Mucosa of gallbladder (tissue), 1 donor: ENCODE measurements at regions not wholly inside any gene's neighbourhood (a gene's known extent, or its start where the extent isn't known, plus 50 kb on each side); places are given as distances from the start of the nearest gene placed in this dataset.
A peak's percentile ranks its signal among the peaks of the same experiment; 100 is the strongest.

ENCODE experiments used
- DNase-seq: peaks from one replicate; pipeline ENCODE4 v3.0.0-alpha.2; 2020; ENCODE audit warnings: low spot score
- donor health status: DM: no; HTN: no; CAD: no.

DNA sequence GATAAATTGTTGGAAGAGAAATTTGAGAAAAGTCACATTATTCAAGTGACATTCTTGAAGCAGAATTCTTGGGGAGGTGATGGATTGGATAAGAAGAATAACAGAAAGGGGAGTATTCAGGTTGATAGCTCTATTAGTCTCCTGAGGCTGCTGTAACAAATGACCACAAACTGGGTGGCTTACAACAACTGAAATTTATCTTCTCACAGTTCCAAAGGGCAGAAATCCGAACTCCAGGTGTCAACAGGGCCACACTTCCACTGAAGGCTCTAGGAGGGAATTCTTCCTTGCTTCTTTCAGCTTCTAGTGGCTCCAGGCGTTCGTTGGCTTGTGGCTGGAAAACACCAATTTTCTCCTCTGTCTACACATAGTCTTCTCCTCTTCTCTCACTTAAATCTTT lies 99.8 kb downstream of the TES start:
- DNase-seq, result no peak

DNA sequence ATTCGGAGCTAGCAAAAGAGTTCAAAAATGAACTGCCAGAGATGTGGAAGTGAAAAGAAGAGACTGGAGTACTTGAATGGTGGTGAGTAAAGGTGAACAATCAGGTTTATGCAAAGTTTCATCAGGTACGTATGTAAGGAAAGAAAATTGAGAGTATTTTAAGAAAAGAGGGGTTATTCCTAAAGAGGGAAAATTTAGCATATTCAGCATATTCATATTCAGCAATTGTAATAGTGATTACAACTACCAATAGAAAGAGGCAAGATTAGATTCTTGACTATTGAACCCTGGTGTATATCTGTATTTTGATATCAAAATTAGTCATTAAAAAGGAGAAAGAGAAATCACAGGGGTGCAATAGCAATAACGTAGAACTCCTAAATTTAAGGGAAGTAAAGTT lies 100.9 kb downstream of the TES start:
- DNase-seq, result no peak

GRCh38 chr7:116311816-116312471 lies 101.6 kb downstream of the TES start:
- DNase-seq, result no peak

DNA sequence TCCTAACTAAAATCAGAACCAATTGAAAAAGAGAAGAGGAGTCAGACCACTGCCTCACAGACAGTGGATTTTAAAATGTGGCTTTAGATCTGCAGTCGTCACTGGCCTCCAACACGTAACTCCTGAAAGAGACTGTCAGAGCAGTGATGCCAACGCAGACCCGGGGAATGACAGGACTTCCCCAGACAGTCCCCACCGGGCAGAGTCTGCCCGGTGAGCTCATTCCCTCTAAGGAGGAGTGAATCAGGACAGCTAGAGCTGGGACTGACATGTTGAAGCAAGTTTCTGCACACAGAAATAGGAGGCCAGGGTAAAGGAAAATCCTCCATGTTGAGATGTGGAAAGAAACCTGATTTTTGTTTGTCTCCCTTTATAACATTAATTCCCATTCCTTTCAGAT lies 105.0 kb downstream of the TES start:
- DNase-seq, result no peak

DNA sequence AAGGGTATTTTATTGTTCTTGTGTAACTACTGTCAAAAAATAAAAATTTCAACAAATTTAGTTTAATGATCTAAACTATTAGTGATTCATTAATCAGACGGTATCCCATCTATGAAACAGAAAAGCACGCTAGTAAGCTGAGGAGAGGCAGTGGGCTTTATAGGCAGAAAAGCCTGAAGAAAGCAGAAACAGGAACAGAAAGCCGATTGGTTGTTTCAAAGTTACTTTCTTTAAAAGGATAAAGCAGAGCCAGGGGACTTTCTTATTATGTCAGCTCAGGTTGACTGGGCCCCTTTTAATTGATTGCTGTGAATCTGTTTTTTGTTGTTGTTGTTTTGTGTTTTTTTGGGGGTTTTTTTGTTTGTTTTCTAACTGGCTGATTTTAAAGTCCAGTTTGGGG lies 105.5 kb downstream of the TES start:
- DNase-seq, result no peak

GRCh38 chr7:116316838-116317628 lies 106.7 kb downstream of the TES start:
- DNase-seq, result peak; percentile 57

GRCh38 chr7:116317907-116318306 lies 107.6 kb downstream of the TES start:
- DNase-seq, result no peak

- DNase-seq, result no peak
Observed at GRCh38 chr7:116322541-116322940, 112.2 kb downstream of the TES start.

DNA sequence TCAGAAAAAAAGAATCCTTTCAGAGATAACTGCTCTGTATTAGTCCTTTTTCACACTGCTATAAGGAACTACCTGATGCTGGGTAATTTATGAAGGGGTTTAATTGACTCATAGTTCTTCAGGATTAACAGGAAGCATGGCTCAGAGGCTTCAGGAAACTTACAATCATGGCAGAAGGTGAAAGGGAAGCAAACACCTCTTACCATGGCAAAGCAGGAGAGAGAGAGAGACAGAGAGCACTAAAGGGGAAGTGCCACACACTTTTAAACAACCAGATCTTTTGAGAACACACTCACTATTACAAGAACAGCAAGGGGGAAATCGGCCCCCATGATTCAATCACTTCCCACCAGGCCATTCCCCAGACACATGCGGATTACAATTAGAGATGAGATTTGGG lies 114.2 kb downstream of the TES start:
- no peak for DNase-seq

- no peak for DNase-seq
Observed at GRCh38 chr7:116325517-116325916, 115.2 kb downstream of the TES start.

DNA sequence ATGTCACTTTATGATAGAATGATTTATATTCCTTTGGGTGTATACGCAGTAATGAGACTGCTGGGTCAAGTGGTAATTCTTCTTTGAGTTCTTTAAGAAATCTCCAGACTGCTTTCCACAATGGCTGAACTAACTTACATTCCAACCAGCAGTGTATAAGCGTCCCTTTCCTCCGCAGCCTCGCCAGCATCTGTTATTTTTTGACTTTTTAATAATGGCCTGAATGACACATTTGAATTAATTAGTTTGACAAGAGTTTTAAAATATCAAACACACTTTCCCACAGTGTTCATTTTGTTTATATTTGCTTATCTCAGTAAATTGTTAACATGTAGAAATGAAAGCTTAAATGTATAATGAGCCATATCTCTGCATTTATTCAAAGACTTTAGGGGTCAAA lies 116.8 kb downstream of the TES start:
- DNase-seq, result no peak

DNA sequence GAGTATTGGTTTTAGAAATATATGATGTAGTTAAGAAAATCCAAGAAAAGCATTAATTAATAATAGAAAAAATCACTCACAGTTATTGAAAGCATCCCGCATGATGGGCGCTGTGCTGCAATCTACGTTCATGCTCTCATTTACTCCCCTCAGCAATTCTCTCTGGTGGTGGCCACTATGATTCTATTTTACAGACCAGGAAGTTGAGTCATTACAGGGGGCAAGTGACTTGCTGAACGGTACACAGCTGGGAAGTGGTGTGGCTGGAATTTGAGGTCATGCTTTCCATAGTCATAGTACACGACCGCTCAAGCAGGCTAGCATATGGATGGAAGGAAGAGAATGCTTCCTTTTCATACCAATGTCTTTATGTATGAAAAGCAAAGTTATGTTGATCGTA lies 117.4 kb downstream of the TES start:
- no peak for DNase-seq

DNA sequence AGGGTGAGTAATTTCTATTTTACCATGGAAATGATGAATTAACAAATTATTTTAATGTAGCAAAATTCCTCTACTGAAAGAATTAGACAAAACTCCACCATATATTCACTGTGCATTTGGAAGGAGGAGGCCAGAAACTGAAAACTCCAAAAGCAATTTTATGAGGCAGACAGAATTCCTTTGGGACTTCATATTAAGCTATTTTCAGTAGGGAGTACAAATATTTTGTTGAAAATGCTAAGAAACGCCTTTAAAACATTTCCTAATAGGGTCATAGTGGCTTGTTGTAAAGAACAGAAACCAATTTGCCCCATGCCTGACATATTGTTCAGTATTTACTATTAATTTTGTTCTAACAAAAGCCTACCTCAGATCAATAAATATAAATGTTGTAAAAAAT lies 117.8 kb downstream of the TES start:
- DNase-seq, result no peak

- DNase-seq, result no peak
Observed at GRCh38 chr7:116329686-116330503, 119.6 kb downstream of the TES start.

DNA sequence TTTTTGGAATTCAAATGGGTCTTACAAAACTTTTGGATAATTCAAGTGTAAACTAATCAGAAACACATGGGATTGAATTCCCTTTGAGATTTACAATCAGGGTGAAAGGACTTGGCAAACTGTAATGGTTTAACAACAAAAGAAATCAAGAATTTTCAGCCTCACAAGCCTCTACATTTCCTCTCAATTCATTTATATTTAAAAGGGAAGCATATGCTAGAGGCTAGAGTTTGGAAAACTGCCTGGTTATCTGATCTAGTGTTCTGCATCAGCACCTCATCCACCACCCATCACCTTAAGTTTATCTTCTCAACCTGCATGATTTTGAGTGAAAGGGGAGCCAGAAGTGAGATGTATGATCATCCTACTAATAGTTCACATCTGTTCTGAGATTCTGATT lies 120.7 kb downstream of the TES start:
- DNase-seq, result no peak

GRCh38 chr7:116332766-116333165 lies 122.4 kb downstream of the TES start:
- DNase-seq, result no peak

GRCh38 chr7:116334555-116334954 lies 124.2 kb downstream of the TES start:
- DNase-seq, result no peak

DNA sequence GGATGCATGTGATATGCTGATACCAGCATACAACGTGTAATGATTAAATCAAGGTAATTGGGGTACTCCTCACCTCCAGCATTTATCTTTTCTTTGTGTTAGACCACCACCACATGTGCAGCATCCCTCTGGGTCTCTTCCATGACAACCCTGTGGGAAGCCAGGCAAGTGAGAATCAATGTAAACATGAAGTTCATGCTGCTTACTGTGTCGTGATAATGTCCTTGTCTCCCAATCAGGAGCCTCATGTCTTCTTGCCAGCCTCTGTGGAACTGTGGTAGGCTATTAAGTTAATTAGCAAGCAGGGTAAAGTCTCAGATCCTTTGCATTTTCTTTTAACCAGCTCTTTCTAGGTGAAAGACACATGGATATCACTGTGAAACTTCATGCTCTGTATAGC lies 126.7 kb downstream of the TES start:
- no peak for DNase-seq

- DNase-seq, result no peak
Observed at GRCh38 chr7:116337800-116338199, 127.5 kb downstream of the TES start.

- DNase-seq, result no peak
Observed at GRCh38 chr7:116339564-116339963, 129.2 kb downstream of the TES start.

GRCh38 chr7:116340201-116340847 lies 130.0 kb downstream of the TES start:
- no peak for DNase-seq
